ENCODE measurements at regions not wholly inside any gene's neighbourhood (a gene's known extent, or its start where the extent isn't known, plus 50 kb on each side); places are given as distances from the start of the nearest gene placed in this dataset.

- no peaks in the 10 kb centered on the region for H3K27me3 ChIP-seq
- no peak for TF ChIP-seq CTCF (IDR thresholded peaks at IDR 0.05)
- no peak overlapping the region for H3K4me3 ChIP-seq
- no peaks in the 10 kb centered on the region for H3K9me3 ChIP-seq
- H3K27ac ChIP-seq = no peak overlapping the region
- H3K4me1 ChIP-seq = no peaks in the 10 kb centered on the region
- no peak for DNase-seq (ENCODE audit: low spot score in 2 of 2)
- intact Hi-C loops (cut with DNase I) = no loop called here
- no peaks in the 10 kb centered on the region for H3K36me3 ChIP-seq
Observed at GRCh38 chr14:94944636-94945258, 174.8 kb upstream of the GSC start.

- no peak overlapping the region for H3K27ac ChIP-seq
- H3K4me3 ChIP-seq = no peak overlapping the region
- H3K9me3 ChIP-seq = no peaks in the 10 kb centered on the region
- no peaks in the 10 kb centered on the region for H3K27me3 ChIP-seq
- no peaks in the 10 kb centered on the region for H3K36me3 ChIP-seq
- H3K4me1 ChIP-seq = no peaks in the 10 kb centered on the region
- no peak for TF ChIP-seq CTCF (IDR thresholded peaks at IDR 0.05)
- intact Hi-C loops (cut with DNase I) = no loop called here
- DNase-seq (ENCODE audit: low spot score in 2 of 2) = no peak
Observed at GRCh38 chr14:94942601-94943000, 172.7 kb upstream of the GSC start.

- Histone ChIP-seq H3K9me3 (no peaks in the 10 kb centered on the region), H3K36me3 (no peaks in the 10 kb centered on the region), H3K4me3 (no peak overlapping the region), H3K27me3 (no peaks in the 10 kb centered on the region), H3K4me1 (peaks cover 3 to 9% of the 10 kb centered on the region in 2 donors), H3K27ac (no peak overlapping the region)
- intact Hi-C loops (cut with DNase I) = no loop called here
- DNase-seq (ENCODE audit: low spot score in 2 of 2) = peak in 1 of 2 donors; percentile 27
- no peak for TF ChIP-seq CTCF (IDR thresholded peaks at IDR 0.05)
Observed at GRCh38 chr14:94941311-94941710, 171.4 kb upstream of the GSC start.

GRCh38 chr14:94940263-94940993 lies 170.5 kb upstream of the GSC start:
- Histone ChIP-seq H3K27ac (no peak overlapping the region), H3K27me3 (no peaks in the 10 kb centered on the region), H3K36me3 (no peaks in the 10 kb centered on the region), H3K4me3 (no peak overlapping the region), H3K9me3 (no peaks in the 10 kb centered on the region), H3K4me1 (peaks cover 3 to 9% of the 10 kb centered on the region in 2 donors)
- DNase-seq (ENCODE audit: low spot score in 2 of 2) = peak in 1 of 2 donors; percentile 50
- no peak for TF ChIP-seq CTCF (IDR thresholded peaks at IDR 0.05)
- intact Hi-C loops (cut with DNase I) = no loop called here

- H3K27ac ChIP-seq = no peak overlapping the region
- DNase-seq (ENCODE audit: low spot score in 2 of 2) = peak in 1 of 2 donors; percentile 49
- H3K27me3 ChIP-seq = no peaks in the 10 kb centered on the region
- no peaks in the 10 kb centered on the region for H3K9me3 ChIP-seq
- no peak overlapping the region for H3K4me3 ChIP-seq
- H3K36me3 ChIP-seq = no peaks in the 10 kb centered on the region
- H3K4me1 ChIP-seq = peaks cover 3 to 9% of the 10 kb centered on the region in 2 donors
- TF ChIP-seq CTCF (IDR thresholded peaks at IDR 0.05) = no peak
- intact Hi-C loops (cut with DNase I) = loop anchor here (5.0 kb wide), 1 partner anchor 34 kb away; no protein-coding TSS in a partner anchor
Observed at GRCh38 chr14:94938016-94938415, 168.1 kb upstream of the GSC start.
